Mesothelial cell of epicardium (in vitro differentiated cells): ENCODE measurements at regions not wholly inside any gene's neighbourhood (a gene's known extent, or its start where the extent isn't known, plus 50 kb on each side); places are given as distances from the start of the nearest gene placed in this dataset.

Experiments used
- DNase-seq, 2 experiments: peaks; one replicate each; pipeline ENCODE4 v3.0.0; 2021; ENCODE audit warnings: low spot score in 2 of 2; ENCODE audit not compliant: unreplicated experiment in 2 of 2
- H3K27ac Mint-ChIP-seq: 2 replicates; pipeline ENCODE4 v1.8.0; 2021; ENCODE audit warnings: mixed read lengths
- H3K27me3 Mint-ChIP-seq: 2 replicates; pipeline ENCODE4 v1.8.0; 2021; ENCODE audit warnings: low read depth, mixed read lengths
- H3K36me3 Mint-ChIP-seq: 2 replicates; pipeline ENCODE4 v1.8.0; 2021; ENCODE audit warnings: mixed read lengths
- H3K4me1 Mint-ChIP-seq: 2 replicates; pipeline ENCODE4 v1.8.0; 2021; ENCODE audit warnings: mixed read lengths
- H3K4me3 Mint-ChIP-seq: 2 replicates; pipeline ENCODE4 v1.8.0; 2021; ENCODE audit warnings: mild to moderate bottlenecking, moderate library complexity, mixed read lengths
- H3K9me3 Mint-ChIP-seq: 2 replicates; pipeline ENCODE4 v1.8.0; 2021; ENCODE audit warnings: mixed read lengths
- CTCF ChIP-seq: fragments of 200-600 bp; sonication (generic); IDR thresholded peaks from one replicate; pipeline ENCODE4 v1.5.0; 2021; ENCODE audit warnings: antibody characterized with exemption; ENCODE audit not compliant: unreplicated experiment

GRCh38 chr2:179354739-179355537 lies 90.3 kb upstream of the SESTD1 start:
- no peak overlapping the region for H3K27ac Mint-ChIP-seq
- peaks cover 5% of the 10 kb centered on the region for H3K27me3 Mint-ChIP-seq
- no peaks in the 10 kb centered on the region for H3K9me3 Mint-ChIP-seq
- no peaks in the 10 kb centered on the region for H3K4me1 Mint-ChIP-seq
- no peak for DNase-seq
- peak; percentile 49 for TF ChIP-seq CTCF
- no peaks in the 10 kb centered on the region for H3K36me3 Mint-ChIP-seq
- H3K4me3 Mint-ChIP-seq: no peak overlapping the region

DNA sequence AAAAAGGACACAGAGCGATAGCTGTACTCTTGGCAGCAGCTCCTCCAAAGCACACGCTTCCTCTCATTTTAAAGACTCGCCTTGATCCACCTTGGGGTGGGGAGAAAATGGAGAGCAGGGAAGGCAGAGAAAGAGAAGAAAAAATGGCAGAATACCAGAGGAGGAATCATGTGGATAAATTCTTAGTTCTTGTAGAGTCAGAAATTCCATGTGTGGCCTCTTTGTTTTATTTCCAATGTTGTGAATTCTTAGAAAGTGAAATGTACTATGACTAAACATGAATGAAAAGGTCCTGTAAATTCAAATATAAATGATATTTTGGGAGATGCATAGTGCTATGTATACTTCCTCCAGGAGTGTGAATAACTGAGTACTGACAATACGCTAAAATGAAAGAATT lies 89.7 kb upstream of the SESTD1 start:
- H3K4me3 Mint-ChIP-seq: no peak overlapping the region
- H3K27ac Mint-ChIP-seq: no peak overlapping the region
- no peak for DNase-seq
- peaks cover 5% of the 10 kb centered on the region for H3K27me3 Mint-ChIP-seq
- no peak for TF ChIP-seq CTCF
- no peaks in the 10 kb centered on the region for H3K9me3 Mint-ChIP-seq
- H3K36me3 Mint-ChIP-seq: no peaks in the 10 kb centered on the region
- H3K4me1 Mint-ChIP-seq: no peaks in the 10 kb centered on the region

GRCh38 chr2:179352181-179352580 lies 87.5 kb upstream of the SESTD1 start:
- TF ChIP-seq CTCF: no peak
- peaks cover 5% of the 10 kb centered on the region for H3K27me3 Mint-ChIP-seq
- H3K27ac Mint-ChIP-seq: no peak overlapping the region
- H3K4me3 Mint-ChIP-seq: no peak overlapping the region
- no peaks in the 10 kb centered on the region for H3K9me3 Mint-ChIP-seq
- no peak for DNase-seq
- no peaks in the 10 kb centered on the region for H3K36me3 Mint-ChIP-seq
- H3K4me1 Mint-ChIP-seq: peaks cover 4% of the 10 kb centered on the region

DNA sequence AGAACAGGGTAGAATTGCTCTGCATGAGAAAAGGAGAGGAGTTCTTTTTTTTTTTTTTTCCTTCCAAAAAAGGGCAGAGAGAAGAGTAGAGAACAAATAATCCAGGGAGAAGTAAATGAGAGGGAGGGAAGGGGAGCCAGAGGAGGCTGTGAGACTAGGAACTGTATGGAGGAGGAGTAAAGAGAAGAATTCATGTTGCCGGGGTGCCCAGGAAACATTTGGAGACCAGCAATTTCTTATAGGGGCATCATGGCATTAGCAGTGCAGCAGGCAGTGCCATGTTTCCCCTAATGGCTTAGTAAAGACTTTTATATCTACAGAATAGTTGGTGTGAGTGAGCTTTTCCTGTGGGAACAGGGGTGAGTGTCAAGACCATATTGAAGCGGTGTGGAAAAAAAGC lies 86.4 kb upstream of the SESTD1 start:
- TF ChIP-seq CTCF: no peak
- Mint-ChIP-seq H3K4me3 (no peak overlapping the region), H3K27me3 (peaks cover 5% of the 10 kb centered on the region), H3K27ac (no peak overlapping the region), H3K9me3 (no peaks in the 10 kb centered on the region), H3K4me1 (peaks cover 4% of the 10 kb centered on the region), H3K36me3 (no peaks in the 10 kb centered on the region)
- DNase-seq: no peak

DNA sequence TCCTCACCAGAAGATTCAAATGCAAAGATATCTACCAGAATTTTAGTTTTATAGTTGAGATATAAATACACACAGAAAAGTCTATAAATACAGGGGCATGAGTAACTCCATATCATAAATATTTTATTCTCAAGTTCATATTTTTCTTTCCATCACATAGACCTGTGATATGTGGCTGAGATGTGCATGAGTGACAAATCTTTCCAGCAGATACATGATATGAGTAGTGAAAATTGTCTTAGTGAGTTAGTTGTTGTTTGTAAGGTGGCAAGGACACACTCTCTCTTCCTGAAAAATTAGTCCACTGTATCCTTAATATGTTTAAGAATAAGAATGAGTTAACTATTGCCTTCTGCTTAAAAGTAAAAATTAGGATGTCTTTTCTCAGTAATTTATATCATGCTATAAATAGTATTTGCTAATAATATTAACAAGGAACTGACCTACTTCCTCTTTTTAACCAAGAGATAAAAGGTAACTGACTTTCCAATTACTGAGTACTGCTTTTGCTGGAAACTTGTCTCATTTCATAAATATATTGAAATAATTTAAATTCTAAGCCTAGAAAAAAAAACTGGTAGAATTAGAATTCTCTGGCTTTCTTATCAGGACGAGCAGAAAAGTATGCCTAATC lies 85.2 kb upstream of the SESTD1 start:
- H3K27me3 Mint-ChIP-seq: peaks cover 5% of the 10 kb centered on the region
- H3K4me1 Mint-ChIP-seq: peaks cover 10% of the 10 kb centered on the region
- no peak overlapping the region for H3K27ac Mint-ChIP-seq
- H3K4me3 Mint-ChIP-seq: no peak overlapping the region
- H3K9me3 Mint-ChIP-seq: no peaks in the 10 kb centered on the region
- TF ChIP-seq CTCF: no peak
- DNase-seq: no peak
- no peaks in the 10 kb centered on the region for H3K36me3 Mint-ChIP-seq
